Activated CD4-positive, alpha-beta memory T cell treated with anti-CD3 and anti-CD28 coated beads for 36 hours (primary cell): ENCODE measurements at regions not wholly inside any gene's neighbourhood (a gene's known extent, or its start where the extent isn't known, plus 50 kb on each side); places are given as distances from the start of the nearest gene placed in this dataset.

Source experiments
- CTCF ChIA-PET: fragments of 350-600 bp; sonication (Branson Sonifier 250); formaldehyde crosslinking; loops from one replicate; lab custom pipeline; 2021; ENCODE audit warnings: antibody characterized with exemption, inconsistent platforms; lab: Charles Lee
- POLR2A ChIA-PET: fragments of 350-600 bp; sonication (Branson Sonifier 250); formaldehyde crosslinking; loops from one replicate; lab custom pipeline; 2021; ENCODE audit warnings: antibody characterized with exemption; lab: Charles Lee
- DNase-seq: peaks from one replicate; pipeline ENCODE4 v3.0.0-alpha.2; 2020
- H3K27ac Mint-ChIP-seq: one replicate; pipeline ENCODE4 v1.8.0; 2021; ENCODE audit warnings: mixed read lengths
- H3K27me3 Mint-ChIP-seq: one replicate; pipeline ENCODE4 v1.8.0; 2021; ENCODE audit warnings: mixed read lengths
- H3K36me3 Mint-ChIP-seq: one replicate; pipeline ENCODE4 v1.8.0; 2021; ENCODE audit warnings: mixed read lengths
- H3K4me1 Mint-ChIP-seq: one replicate; pipeline ENCODE4 v1.8.0; 2021; ENCODE audit warnings: low read depth, mixed read lengths
- H3K4me3 Mint-ChIP-seq: one replicate; pipeline ENCODE4 v1.8.0; 2021; ENCODE audit warnings: mild to moderate bottlenecking, mixed read lengths
- H3K9me3 Mint-ChIP-seq: one replicate; pipeline ENCODE4 v1.8.0; 2021; ENCODE audit warnings: mixed read lengths
- intact Hi-C: fragments of 100-400 bp; cut with micrococcal nuclease; formaldehyde crosslinking; loops from one replicate; pipeline ENCODE4 v1.15.1; 2023

DNA sequence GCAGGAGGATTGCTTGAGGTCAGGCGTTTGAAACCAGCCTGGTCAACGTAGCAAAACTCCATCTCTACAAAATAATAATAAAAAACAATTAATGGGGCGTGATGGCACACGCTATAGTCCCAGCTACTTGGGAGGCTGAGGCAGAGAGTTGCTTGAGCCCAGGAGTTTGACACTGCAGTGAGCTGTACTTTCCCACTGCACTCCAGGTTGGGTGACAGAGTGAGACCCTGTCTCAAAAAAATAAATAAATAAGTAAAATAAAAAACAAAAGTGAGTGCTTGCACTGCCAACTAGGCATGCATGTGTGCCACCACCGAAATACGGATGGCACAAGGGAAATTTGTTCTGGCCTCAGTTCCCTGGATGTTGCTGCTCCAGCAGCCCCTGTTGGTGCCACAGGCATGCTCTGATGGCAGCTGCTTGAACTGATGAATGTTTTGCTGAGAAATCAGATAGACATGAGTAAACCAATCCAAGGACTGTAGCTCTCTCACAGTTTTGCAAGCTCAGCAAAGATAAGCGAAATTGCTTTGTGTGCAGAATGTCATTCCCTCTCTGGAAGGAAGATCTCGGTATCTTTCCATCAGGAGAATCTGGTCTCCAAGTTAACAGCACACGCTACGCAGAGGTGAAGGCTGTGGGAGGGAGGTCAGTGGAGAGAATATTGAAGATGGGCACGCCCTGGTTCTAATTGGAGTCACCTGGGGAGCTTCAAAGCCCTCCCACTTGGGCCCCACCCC lies 188.0 kb upstream of the SLC24A3 start:
- H3K27me3 Mint-ChIP-seq, result no peaks in the 10 kb centered on the region
- H3K4me1 Mint-ChIP-seq, result no peaks in the 10 kb centered on the region
- intact Hi-C loops, result no loop called here
- H3K27ac Mint-ChIP-seq, result no peak overlapping the region
- no peak for DNase-seq
- ChIA-PET POLR2A (no interaction called here), CTCF (no interaction called here)
- peaks cover 2% of the 10 kb centered on the region for H3K9me3 Mint-ChIP-seq
- H3K36me3 Mint-ChIP-seq, result no peaks in the 10 kb centered on the region
- H3K4me3 Mint-ChIP-seq, result no peak overlapping the region

DNA sequence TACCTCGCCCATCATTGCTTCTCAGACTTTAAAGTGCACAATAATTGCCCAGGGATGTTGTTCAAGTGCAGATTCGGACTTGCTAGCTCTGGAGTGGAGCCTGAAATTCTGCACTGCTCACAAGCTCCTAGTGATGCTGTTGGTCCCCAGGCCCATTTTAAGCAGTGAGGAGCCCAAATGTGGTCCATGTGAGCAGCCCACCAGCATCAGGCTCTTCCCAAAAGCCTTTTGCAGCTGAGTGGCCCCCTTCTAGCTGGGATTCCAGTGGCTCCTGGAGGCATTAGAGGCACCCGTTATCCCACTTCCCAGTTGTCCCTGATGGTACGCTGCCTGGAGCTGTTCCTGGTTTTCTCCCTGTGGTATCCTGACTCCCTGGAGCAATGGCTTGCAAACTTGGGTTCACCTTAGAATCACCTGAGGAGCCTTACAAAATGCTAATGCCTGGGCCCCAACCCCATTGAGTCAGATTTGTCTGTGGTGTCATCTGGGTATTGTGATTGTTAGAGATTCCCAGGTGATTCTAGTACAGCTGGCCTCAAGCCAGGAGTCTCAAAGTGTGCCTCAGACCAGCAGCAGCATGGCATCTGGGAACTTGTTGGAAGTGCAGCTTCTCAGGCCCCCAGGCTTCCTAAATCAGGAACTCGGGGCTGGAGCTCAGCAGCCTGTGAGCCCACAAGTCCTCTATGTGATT lies 186.9 kb upstream of the SLC24A3 start:
- DNase-seq, result no peak
- no peaks in the 10 kb centered on the region for H3K36me3 Mint-ChIP-seq
- H3K27me3 Mint-ChIP-seq, result no peaks in the 10 kb centered on the region
- intact Hi-C loops, result no loop called here
- ChIA-PET POLR2A (no interaction called here), CTCF (no interaction called here)
- H3K27ac Mint-ChIP-seq, result no peak overlapping the region
- no peaks in the 10 kb centered on the region for H3K4me1 Mint-ChIP-seq
- H3K4me3 Mint-ChIP-seq, result no peak overlapping the region
- peaks cover 4% of the 10 kb centered on the region for H3K9me3 Mint-ChIP-seq

DNA sequence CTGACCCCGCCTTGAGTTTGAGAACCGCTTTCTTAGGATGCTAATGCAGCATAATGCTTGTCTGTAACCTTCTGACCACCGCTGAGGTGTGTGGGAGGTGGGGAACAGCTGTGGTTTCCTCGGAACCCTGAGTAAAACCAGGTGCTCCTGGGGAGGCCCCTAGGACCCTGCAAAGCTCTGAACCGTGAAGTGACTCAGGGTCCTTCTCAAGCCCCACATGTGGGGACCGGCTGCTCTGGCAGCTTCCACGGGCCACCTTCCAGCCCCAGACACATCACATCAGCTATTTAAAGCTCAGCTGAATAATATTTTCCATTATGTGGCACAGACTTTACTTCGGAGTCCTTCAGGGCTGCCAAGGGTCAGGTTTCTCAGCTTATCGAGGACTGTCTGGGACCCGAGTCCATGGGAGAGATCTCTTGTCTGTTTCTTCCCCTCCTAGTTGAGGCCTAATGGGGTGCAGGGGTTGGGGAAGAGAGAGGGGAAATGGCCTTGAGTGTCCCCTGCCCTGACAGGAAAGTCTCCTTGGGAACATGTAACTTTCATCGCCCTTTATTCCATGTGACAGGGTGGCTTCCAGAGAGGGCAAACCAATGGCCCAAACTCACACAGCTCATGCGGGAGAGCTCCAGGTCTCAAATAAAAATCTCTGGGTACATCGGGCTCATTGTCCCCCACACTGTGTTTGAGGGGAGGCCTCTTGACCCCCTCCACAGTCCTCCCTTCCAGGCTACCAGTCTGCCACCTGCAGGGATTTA lies 186.1 kb upstream of the SLC24A3 start:
- Mint-ChIP-seq H3K27me3 (no peaks in the 10 kb centered on the region), H3K36me3 (no peaks in the 10 kb centered on the region), H3K9me3 (peaks cover 4% of the 10 kb centered on the region), H3K4me1 (no peaks in the 10 kb centered on the region), H3K27ac (no peak overlapping the region), H3K4me3 (no peak overlapping the region)
- no peak for DNase-seq
- intact Hi-C loops, result no loop called here
- CTCF ChIA-PET, result no interaction called here
- POLR2A ChIA-PET, result no interaction called here

DNA sequence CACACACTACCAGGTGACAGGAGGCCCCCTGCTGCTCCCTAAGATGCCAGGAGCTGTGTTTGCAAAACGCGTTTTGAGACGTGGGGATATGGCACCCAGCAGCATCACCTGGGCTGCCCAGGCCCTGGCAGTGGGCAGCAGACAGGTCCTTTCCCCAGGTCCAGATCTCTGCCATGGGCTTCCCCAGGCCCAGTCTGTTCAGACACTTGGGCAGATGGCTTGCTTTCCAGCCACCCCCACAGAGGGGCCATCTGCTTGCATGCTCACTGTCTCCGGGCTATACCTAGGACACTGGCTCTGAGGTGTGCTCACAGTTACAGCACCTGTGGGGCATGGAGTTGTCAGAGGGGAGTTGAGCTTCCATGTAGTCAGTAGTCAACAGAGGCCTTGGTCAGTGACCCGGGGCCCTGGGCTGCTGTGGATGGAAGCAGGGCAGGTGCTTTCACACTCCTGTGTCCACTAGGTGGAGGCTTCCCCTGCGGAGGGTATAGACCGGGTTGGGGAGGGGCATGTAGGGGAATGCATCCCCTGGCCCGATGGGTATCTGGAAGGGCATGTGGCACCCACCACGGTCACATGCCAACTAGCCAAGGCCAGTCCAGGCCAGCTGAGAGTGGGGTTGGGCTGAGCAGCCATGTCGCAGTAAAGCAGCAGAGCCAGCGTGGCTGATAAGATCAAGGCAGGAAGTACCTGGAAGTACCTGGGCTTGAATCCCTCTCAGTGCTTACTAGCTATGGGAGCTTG lies 185.4 kb upstream of the SLC24A3 start:
- Mint-ChIP-seq H3K4me1 (no peaks in the 10 kb centered on the region), H3K27ac (no peak overlapping the region), H3K27me3 (peaks cover under 1% of the 10 kb centered on the region), H3K9me3 (peaks cover 4% of the 10 kb centered on the region), H3K4me3 (no peak overlapping the region), H3K36me3 (no peaks in the 10 kb centered on the region)
- intact Hi-C loops, result no loop called here
- POLR2A ChIA-PET, result no interaction called here
- CTCF ChIA-PET, result no interaction called here
- DNase-seq, result no peak

DNA sequence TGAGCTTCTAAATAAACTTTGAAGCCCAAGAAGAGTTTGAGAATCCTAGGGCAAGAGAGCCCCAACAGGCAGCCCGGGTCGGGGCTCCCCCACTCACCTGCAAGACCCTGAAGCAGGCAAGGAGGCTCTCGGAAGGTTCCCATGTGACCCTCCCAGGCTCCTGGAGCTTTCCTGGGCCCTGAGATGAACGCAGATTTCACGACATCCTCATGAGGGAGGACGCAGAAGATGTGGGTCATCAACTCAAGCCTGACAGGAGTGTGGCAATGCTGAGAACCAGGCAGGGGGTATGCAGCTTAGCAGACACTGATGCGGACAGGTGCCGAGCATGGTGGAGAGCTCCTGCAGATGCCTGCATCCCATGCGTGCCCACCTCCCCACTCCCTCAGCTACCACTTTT lies 184.5 kb upstream of the SLC24A3 start:
- no peak for DNase-seq
- Mint-ChIP-seq H3K36me3 (no peaks in the 10 kb centered on the region), H3K4me3 (no peak overlapping the region), H3K9me3 (peaks cover 4% of the 10 kb centered on the region), H3K27ac (no peak overlapping the region), H3K27me3 (peaks cover 6% of the 10 kb centered on the region), H3K4me1 (no peaks in the 10 kb centered on the region)
- ChIA-PET POLR2A (no interaction called here), CTCF (no interaction called here)
- intact Hi-C loops, result no loop called here

DNA sequence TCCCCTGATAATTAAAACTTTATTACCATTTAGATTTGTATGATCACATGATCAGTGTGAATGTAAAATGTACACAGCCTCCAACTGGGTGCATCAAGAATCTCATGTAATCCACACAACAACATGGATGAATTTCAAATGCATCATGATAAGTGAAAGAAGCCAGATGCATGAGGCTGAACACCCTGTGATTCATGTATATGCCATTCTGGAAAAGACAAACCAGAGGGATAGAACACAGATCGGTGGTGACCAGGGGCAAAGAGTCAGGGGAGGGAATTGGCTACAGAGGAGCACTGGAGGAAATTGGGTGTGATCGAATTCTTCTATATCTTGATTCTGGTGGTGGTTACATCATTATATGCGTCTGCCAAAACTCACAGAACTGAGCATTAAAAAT lies 170.7 kb upstream of the SLC24A3 start:
- Mint-ChIP-seq H3K27ac (no peak overlapping the region), H3K4me1 (no peaks in the 10 kb centered on the region), H3K4me3 (no peak overlapping the region), H3K36me3 (no peaks in the 10 kb centered on the region), H3K9me3 (no peaks in the 10 kb centered on the region), H3K27me3 (no peaks in the 10 kb centered on the region)
- intact Hi-C loops, result no loop called here
- ChIA-PET CTCF (no interaction called here), POLR2A (no interaction called here)
- no peak for DNase-seq

DNA sequence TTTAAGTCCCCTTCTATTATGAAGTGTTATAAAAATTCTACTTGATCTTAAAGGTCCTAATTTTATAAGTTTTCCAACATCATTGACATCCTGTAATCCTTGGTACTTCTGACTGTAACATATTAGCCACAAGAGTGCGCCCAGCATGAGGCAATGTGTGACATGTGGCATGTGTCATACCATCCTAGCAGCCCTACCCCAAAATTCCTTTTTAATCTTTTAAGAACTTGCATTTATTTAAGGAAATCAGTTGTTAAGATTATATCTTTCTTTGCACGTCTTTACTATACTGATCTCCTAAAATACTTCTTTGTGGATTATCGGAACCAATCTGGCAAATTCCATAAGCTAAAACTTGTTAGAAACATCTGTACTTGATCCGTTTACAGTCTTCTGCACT lies 167.1 kb upstream of the SLC24A3 start:
- no peaks in the 10 kb centered on the region for H3K36me3 Mint-ChIP-seq
- H3K27me3 Mint-ChIP-seq, result no peaks in the 10 kb centered on the region
- CTCF ChIA-PET, result no interaction called here
- POLR2A ChIA-PET, result no interaction called here
- no peaks in the 10 kb centered on the region for H3K4me1 Mint-ChIP-seq
- DNase-seq, result no peak
- no peak overlapping the region for H3K4me3 Mint-ChIP-seq
- no peak overlapping the region for H3K27ac Mint-ChIP-seq
- H3K9me3 Mint-ChIP-seq, result no peaks in the 10 kb centered on the region
- intact Hi-C loops, result no loop called here

DNA sequence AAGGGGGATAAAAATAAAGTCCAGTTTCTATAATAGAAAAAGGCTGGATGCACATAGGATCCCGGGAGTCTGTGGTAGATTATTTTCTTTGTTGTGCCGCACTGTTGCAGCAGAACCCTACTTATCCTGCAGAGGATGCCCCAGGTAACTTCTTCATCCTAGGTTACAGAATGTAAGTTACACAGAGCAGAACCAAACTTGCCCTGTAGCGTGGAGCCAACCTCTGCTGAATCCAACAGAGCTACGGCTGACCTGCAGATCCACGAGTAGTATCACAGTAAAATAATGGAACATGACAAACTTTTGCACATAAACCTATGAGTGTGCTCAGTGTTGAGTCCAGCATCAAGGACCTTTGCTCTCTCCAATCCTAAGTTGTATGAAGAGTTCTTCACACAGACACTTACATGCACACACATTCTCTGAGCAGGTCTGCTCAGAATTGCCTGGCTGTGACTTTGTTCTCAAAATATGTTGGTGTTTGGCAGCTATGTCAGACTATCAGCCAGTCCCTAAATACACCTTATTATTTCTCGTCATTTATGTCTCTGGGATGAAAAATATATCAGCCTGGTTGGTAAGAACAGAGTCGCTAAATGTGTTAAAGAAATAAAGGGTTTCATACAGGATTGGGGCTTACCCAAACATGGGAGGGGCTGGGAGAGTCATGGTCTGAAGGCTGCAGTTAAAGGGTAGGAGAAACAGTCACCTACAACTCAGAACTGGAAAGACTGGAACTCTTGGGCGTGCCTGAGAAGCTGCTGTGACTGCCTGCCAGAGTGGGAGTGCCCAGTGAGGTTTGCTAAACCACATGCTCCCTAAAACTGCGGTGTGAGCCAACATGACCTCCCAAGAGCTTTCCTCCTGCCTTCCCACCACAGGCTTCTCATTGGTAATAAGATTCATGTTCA lies 165.1 kb upstream of the SLC24A3 start:
- ChIA-PET CTCF (no interaction called here), POLR2A (no interaction called here)
- Mint-ChIP-seq H3K27ac (no peak overlapping the region), H3K36me3 (no peaks in the 10 kb centered on the region), H3K27me3 (no peaks in the 10 kb centered on the region), H3K4me3 (no peak overlapping the region), H3K9me3 (no peaks in the 10 kb centered on the region), H3K4me1 (no peaks in the 10 kb centered on the region)
- no peak for DNase-seq
- intact Hi-C loops, result no loop called here

DNA sequence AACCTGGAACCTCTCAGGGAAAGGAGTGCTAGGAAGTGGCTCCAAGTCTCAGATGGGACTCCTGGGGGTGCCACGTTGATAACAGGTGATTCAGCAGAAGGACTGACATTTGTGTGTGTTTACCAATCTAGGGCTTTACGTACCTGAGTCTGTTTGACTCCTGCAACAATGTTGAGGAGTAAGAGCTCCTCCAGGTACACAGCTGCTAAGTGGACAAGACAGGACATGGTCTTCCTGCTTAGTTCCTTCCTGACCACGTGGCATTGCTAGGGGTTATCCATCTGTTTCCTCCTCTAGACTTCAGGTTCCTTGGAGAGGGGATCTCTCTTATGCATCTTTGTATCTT lies 164.5 kb upstream of the SLC24A3 start:
- no peak for DNase-seq
- POLR2A ChIA-PET, result no interaction called here
- H3K9me3 Mint-ChIP-seq, result no peaks in the 10 kb centered on the region

DNA sequence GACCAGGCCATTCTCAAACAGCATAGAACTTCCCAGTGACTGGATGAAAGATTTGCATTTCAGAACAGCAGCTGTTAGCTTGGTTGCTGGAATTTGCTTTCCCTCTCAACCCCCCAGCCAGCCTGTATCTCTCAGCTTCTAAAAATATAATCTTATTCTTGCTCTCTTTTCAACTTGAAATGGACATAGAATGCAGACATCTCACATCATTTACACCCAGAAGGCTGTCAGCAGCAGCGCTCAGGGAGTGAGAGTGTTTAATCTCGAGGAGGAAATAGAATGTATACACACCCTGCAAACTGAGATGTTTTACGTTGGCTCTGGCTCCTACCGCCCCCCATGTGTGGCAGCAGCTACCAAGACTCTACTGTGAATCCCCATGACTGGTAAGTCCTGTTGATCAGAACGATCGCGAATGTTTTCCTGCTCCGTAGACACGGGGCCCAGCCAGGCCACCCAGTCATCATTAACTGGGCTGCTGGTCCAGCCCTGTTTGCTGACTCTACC lies 163.4 kb upstream of the SLC24A3 start:
- no peaks in the 10 kb centered on the region for H3K9me3 Mint-ChIP-seq
- ChIA-PET CTCF (no interaction called here), POLR2A (no interaction called here)
- H3K36me3 Mint-ChIP-seq, result no peaks in the 10 kb centered on the region
- peaks cover 2% of the 10 kb centered on the region for H3K27me3 Mint-ChIP-seq
- no peaks in the 10 kb centered on the region for H3K4me1 Mint-ChIP-seq
- H3K27ac Mint-ChIP-seq, result no peak overlapping the region
- no peak for DNase-seq
- intact Hi-C loops, result no loop called here
- H3K4me3 Mint-ChIP-seq, result no peak overlapping the region

More for the DNA sequence above, 164.5 kb upstream of the SLC24A3 start:
- no peak overlapping the region for H3K27ac Mint-ChIP-seq
- CTCF ChIA-PET, result no interaction called here
- intact Hi-C loops, result no loop called here
- H3K4me1 Mint-ChIP-seq, result no peaks in the 10 kb centered on the region
- no peak overlapping the region for H3K4me3 Mint-ChIP-seq
- H3K27me3 Mint-ChIP-seq, result no peaks in the 10 kb centered on the region
- H3K36me3 Mint-ChIP-seq, result no peaks in the 10 kb centered on the region

DNA sequence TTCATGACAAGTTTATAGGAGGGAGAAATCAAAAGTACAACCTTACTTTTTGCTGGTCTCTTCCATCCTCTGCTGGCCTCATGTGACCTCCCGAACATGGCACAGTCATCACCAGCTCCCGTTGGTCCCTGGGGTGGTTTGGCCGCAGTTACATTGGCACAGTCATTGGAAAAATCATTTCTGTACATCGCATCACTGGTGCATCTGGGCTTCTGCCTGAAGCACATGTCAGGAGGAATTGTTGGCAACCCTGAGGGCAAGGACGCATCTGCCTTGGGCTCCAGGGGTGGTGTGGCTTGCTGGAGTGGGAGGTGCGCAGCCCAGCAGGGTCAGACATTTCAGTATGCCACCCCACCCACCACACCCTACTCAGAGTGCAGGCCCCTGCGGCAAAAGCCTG lies 162.9 kb upstream of the SLC24A3 start:
- ChIA-PET CTCF (no interaction called here), POLR2A (no interaction called here)
- intact Hi-C loops, result no loop called here
- no peaks in the 10 kb centered on the region for H3K36me3 Mint-ChIP-seq
- H3K27me3 Mint-ChIP-seq, result peaks cover 2% of the 10 kb centered on the region
- H3K4me3 Mint-ChIP-seq, result no peak overlapping the region
- no peak overlapping the region for H3K27ac Mint-ChIP-seq
- no peaks in the 10 kb centered on the region for H3K4me1 Mint-ChIP-seq
- H3K9me3 Mint-ChIP-seq, result no peaks in the 10 kb centered on the region
- DNase-seq, result no peak
